ENCODE measurements at regions not wholly inside any gene's neighbourhood (a gene's known extent, or its start where the extent isn't known, plus 50 kb on each side); places are given as distances from the start of the nearest gene placed in this dataset.

DNA sequence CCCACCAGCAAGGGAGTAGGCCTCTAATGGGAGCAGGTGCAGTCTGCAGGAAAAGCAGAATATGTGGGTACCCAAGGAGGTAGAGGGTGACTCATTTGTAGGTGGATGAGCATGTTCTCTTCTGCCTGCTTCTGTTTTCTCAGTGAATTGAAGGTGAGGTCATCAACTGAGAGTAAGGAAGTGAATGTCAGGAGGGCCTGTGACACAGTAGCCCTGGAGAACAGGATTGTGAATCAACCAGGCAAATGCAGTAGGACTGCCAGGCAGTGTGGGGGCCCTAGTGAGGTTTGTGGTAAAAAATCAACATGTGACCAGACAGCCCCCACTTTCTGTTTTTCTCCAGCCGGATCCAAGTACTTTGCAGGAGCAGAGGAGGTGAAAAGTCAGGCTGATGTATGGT lies 150.5 kb upstream of the SOX9 start:
- DNase-seq = no peak

- no peak for DNase-seq
Measured at GRCh38 chr17:71974051-71974450, 146.8 kb upstream of the SOX9 start.

GRCh38 chr17:71975331-71975801 lies 145.5 kb upstream of the SOX9 start:
- DNase-seq = no peak

DNA sequence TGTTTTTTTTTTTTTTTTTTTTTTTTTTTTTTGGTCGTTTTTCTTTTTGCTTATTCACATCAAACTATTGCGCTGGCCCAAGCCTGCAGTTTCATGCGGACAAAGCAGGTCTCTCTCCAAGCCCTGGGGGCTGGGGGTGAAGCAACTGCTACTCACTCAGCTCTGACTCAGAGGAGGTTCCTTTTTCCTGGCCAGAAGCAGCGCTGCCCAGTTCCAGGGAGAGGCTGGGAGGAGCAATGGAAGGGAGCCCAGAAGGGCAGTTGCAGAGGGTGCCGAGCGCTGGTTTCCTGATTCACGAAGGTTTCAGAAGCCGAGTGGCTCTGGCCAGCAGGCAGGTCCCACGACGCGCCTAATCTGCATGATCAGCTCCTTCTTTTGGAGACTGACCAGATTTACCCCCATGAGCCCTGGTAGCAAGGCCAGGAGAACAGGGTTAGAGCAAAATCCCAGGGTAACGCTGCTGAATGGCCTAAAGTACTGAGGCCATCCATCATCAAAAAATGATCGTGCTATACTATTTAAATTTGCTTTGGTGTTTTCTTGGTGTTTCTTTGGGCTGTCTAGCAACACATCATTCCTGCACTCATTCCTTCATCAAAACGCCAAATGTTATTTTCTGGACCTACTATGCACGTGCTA lies 144.7 kb upstream of the SOX9 start:
- DNase-seq = no peak

DNA sequence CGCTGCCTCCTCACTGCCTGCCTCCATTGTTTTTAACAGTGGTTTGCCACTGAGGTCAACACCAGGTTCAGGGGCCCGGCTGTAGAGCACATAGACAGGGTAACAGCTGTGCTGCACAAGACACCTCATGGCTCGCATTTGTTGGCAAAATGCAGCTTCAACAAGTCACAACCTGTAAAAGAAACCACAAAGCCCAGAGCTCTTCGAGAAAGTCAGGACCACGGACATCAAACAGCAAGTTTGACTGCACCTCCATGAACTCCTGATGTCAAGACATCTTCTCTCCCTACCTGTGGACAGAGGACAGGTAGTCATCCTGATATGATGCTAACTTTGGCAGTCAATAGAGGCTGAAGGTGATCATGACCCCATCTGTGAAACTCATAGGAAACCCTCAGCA lies 142.4 kb upstream of the SOX9 start:
- DNase-seq = no peak

- DNase-seq = no peak
Measured at GRCh38 chr17:71980171-71980570, 140.6 kb upstream of the SOX9 start.

DNA sequence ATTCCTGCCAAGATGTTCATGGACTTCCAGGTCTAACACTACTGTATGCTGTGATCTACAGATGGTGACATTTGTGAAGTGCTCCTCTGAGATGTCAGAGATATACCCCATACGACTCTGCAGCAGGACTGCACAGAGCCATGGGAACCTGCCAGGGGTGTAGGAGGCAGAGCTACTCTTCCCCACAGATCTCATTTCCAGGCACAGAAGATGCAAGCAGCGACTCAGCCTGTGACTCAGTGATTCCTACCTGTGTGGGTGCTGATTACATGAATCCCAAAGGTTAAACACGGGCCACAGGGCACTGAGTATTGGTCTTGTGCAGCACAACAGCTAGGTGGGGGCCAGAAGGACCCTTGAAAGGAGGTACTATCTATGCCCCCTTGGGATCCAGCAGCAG lies 137.0 kb upstream of the SOX9 start:
- DNase-seq = no peak

DNA sequence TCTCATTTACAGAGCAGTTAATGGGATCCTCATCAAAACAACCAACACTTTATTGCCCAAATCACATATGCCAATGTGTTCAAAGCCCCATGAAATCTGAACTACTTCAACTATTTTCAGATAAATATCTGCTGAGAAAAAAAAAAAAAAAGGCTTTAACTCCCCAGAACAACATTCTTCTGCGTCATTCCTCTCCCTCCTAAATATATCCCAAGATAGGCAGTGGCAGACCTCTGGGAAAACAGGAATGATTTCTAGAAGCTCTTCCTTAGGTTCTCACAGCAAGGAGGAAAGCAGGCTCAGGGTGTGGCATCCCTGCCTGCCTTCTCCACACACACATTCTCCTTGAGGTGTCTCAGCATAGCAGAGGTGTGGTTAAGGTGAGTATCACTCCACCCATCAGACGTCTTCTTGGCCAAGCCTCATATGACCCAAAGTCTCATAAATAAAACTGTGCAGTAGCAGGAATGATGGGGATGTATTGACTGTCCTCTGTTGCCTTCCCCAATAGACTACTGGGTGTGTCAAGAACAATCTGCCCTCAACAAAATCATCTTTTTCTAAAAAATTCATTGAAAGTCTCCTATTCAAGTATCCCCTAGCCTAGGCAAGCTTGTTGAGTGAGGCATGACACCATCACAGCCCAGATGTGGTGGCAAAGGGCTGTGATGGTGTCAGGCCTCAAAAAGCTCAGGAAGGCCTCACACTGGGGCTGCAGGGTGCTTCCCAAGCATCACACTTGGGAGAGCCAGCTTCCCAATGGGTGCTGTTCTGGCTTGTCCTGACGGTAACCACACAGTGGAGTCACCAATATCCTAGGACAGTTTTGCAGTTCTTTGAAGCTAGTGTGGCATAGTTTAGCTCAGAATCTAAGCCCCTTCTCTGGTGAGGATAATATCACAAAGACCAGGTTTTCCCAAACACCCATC lies 135.4 kb upstream of the SOX9 start:
- DNase-seq = no peak

GRCh38 chr17:71986886-71987285 lies 133.9 kb upstream of the SOX9 start:
- no peak for DNase-seq

DNA sequence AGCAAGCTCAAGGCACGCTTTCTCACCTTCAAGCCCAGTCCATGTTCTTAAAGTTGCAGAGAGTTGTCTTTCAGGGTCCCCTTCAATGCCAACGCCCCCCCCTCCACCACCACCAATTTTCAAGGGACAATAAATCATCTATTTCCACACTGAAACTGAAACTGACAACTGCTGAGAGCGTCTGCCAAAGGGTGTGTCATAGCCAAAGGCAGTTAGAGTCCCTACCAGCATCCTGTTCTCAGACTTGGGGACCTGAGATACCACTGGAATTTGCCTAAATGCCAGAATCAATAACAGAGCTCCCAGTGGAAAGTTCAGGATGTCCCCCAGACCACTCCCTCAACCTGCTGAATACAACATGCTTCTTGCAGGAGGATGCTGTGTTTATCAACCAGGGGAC lies 133.2 kb upstream of the SOX9 start:
- DNase-seq = no peak

- DNase-seq = no peak
Measured at GRCh38 chr17:71989117-71989516, 131.7 kb upstream of the SOX9 start.

- DNase-seq = no peak
Measured at GRCh38 chr17:71993363-71993762, 127.5 kb upstream of the SOX9 start.

DNA sequence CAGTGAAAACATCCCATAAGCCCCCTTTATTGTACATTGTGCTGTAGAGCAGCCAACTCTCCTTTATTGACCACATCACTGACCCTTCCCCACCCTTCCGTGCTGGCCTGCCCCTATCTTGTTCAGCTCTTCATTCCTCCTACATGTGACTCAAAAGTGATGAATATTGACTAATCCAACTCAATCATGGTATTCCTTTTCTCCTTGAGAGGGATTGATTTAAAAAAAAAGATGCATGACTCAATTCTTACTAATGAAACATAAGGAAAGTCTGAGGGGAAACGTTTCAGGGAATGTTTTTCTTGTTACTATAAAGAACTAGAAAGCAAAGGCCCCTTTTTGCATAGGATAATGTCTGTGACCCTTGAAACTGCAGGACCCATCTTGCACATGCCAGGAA lies 125.2 kb upstream of the SOX9 start:
- DNase-seq = no peak

GRCh38 chr17:72004011-72004427 lies 116.8 kb upstream of the SOX9 start:
- DNase-seq = no peak

DNA sequence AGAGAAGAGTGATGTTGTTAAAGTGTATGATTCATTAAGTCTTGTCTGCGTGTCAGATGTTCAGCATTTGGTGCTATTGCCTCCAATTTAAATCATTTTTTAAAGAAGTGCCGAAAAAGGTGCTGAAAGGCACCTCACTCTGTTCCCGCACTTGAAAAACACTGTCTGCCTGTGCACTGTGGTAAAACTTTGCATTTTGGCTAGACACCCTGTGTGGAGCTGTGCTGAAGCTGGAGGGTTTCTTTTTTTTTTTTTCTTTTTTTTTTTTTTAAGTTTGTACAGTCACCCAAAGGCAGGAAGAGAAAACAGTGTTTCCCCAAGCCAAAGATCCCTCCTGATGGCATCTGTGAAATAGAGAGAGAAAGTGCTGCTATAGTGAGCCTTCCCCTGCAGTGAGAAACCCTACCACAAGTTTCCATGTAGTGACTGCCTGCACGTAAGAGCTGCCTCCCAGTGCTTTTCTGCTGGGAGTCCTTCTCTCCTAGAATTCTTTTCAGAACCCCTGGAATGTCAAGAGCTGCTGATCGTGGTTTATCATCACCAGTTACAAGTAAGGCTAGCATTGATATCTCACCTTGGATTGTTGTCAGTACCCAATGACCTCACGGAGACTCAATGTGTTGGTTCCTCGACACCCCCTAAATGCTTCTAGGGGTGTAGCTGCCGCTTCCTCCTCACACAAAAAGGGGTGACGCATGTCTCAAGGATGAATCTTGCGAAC lies 116.0 kb upstream of the SOX9 start:
- no peak for DNase-seq

- DNase-seq = no peak
Measured at GRCh38 chr17:72005332-72006163, 115.3 kb upstream of the SOX9 start.

- DNase-seq = no peak
Measured at GRCh38 chr17:72008236-72008876, 112.5 kb upstream of the SOX9 start.

- DNase-seq = no peak
Measured at GRCh38 chr17:72011561-72011960, 109.3 kb upstream of the SOX9 start.

DNA sequence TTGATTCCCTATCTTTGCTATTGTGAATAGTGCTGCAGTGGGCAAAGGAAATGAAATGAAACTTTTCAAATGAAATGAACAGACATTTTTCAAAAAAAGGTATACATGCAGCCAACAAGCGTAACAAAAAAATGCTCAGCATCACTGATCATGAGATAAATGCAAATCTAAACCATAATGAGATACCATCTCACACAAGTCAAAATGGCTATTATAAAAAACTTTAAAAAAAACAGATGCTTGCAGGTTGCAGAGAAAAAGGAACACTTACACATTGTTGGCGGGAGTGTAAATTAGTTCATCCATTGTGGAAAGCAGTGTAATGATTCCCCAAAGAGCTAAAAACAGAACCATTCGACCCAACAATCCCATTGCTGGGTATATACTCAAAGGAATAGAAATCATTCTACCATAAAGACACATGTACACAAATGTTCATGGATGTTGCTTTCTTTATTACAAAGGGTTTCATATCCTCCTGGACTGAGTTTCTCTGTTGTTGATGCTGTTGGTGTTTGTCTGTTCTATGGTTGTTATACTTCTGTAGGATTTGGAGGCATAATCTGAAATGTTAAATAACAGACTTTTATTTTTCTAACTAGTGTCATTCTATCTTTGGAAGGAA lies 99.3 kb upstream of the SOX9 start:
- no peak for DNase-seq

DNA sequence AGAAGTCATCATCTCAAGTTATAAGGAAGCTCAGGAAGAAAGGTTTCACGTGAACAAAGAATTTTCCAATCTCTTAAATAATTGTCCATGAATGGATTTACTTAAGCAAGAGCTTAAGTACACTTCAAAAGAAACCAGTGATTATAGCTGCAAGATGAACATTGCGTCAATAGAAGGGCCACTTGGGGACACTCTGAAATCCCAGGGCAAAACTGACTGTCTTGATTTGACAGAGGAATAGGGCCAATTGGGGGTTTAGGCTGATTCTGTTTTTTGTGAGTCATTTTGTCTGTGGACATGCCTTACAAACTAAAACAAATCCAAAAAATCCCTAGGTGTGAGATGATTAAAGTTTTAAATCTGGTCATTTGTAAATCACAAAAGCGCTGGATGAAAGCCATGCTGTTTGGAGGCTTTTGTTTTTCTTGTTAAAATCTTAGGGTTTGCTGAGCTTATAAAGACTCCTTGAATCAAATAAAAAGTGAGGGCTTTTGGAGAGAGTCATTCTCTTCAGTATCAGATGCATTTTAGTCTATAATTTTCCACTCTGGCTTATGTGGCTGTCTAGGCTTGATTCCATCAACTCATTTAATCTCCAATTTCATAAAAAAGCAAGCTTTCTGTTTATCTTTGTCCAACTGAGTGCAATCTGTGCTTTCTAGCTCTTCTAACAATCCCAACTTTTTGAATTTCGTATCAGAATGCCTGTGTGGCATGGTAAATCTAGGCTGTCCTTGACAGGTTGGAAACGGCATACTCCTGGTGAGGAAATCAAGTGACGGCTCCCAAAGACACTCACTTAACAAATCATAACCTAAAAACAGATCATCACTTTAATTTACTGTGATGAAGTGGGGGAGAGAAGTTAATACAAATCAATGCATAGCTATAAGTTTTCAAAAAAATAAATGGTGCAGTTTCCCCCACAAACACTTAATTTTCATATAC lies 98.2 kb upstream of the SOX9 start:
- no peak for DNase-seq

- DNase-seq = no peak
Measured at GRCh38 chr17:72024457-72024856, 96.4 kb upstream of the SOX9 start.
